ENCODE measurements at regions not wholly inside any gene's neighbourhood (a gene's known extent, or its start where the extent isn't known, plus 50 kb on each side); places are given as distances from the start of the nearest gene placed in this dataset.
A peak's percentile ranks its signal among the peaks of the same experiment; 100 is the strongest.
"Not testable (repeated sequence)": the region's sequence is repeated elsewhere in the genome, so short reads cannot be mapped to it uniquely, and the experiment has no call there.

DNA sequence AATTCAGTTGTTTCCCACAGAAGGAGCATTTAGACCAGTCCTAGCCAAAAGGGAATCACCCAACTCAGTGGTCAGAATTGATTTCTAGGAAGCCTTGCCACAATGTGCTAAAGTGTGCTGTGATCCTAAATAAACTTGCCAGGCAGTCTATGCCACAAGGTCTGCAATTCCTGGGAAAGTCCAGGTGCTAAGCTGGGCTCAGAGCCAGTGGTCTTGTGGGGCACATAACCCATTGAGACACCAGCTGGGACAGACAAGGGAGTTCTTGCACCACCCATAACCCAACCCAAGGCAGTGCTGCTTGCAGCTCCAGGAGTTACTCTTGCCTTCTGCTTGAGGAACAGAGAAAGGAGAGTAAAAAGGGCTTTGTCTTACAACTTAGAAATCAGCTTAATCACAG is 489.5 kb upstream of the SPRY2 start:
- DNase-seq = no peak

DNA sequence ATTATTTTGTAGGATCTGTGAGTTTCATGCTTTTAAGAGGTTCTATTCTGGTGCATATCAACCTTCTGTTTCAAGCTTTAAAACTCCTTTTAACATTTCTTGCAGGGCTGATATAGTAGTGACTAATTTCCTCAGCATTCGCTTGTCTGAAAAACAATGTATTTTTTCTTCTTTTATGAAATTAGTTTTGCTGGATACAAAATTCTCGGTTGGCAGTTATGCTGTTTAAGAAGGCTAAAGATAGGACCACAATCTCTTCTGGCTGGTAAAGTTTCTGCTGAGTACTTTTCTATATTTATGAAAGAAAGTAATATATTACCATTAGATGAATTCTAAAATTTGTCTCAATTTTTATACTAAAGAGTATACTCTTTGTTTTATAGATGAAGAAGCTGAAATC is 487.8 kb upstream of the SPRY2 start:
- DNase-seq = no peak

DNA sequence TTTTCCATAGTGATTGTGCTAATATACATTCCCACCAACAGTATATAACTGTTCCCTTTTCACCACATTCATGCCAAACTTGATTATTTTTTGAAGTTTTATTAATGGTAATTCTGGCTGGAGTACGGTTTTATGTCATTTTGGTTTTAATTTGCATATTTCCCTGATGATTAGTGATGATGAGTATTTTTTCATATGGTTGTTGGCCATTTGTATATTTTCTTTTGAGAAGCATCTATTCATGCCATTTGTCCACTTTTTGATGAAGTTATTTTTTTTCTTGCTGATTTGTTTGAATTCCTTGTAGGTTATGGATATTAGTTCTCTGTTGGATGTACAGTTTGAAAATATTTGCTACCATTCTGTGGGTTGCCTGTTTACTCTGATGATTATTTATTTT is 484.4 kb upstream of the SPRY2 start:
- DNase-seq = no peak

DNA sequence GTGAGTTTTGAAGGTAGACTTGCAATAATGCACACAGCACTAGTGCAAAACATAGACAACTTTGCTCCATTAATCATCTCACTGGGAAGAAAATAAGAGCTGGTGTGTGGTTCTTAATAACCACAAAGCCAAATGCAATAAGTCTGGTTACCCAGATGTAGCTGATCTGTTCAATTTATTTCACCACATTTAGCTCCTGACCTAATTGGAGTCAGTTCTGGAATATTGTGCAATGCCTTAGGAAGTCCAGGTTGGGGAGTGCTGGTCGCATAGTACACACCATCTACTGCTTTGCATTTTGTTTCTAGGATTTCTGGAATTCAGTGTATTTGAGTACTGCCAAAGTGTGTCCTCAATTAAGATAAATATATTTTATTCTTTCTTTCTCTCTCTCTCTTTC is 483.3 kb upstream of the SPRY2 start:
- DNase-seq = no peak

DNA sequence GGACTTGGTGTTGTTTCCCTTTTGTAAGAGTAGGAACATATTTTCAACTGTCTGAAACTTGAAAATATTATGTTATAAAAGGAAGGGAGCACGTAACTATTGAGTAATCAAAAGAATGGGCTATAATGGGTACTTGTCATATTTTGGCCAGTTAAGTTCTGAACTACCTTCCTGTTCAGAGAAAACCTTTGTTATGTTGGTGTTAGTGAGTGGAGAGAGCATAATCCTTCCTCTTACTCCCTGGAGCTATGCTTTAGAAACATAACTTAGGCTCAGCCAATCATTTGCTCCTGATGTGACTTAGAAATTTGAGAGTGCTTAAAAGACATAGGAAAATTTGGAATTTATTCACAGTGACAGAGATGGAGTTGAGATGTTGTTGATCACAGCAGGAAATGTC is 482.5 kb upstream of the SPRY2 start:
- DNase-seq = no peak

DNA sequence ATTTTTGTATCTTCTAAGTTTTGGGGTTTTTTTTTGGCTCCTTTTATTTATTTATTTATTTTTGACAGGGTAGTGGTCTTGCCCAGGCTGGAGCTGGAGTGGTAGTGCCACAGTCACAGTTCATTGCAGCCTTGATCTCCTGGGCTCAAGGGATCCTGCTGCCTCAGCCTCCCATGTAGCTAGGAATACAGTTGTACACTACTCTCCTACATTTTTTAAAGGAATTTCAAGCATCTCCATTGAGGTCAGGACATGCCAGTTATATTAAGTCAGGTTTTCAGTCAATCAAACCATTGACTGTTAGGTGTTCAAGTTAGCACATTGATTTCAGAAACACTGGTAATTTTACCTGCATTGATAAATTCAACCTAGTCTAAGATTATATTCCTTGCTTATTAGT is 480.5 kb upstream of the SPRY2 start:
- DNase-seq = no peak

DNA sequence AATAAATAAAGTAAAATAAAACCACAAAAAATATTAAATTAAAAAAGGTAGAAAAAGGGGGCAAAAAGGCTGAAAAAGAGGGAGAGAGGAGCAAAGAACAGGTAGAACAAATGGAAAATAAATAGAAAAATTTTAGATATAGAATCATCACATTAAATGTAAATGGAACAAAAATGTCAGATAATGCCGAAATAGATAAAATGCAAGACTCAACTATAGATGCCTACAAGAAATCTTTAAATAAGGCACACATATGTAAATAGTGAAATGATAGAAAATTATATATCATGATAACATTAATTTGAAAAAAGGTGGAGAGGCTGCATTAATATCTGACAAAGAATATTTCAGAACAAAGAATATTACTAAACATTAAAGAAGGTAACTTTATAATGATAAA is 477.1 kb upstream of the SPRY2 start:
- no peak for DNase-seq

DNA sequence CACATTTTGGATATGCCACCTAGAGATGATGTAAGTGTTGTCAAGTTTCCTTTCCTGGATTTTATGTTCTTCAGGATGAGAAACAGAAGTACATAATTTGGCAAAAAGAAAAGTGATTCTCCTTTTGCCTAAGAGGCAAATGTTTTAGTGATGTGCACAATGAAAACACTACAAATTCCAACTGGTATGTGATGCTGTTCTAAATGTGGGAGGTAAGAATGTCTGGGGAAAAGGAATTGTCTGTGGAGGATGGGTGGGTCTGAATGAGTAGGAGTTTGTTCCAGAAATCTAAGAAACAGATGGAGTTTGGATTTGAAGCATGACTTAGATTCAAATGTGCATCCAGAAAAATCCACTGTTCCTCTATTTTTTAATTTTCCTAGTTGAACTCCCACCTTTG is 473.6 kb upstream of the SPRY2 start:
- DNase-seq = no peak

DNA sequence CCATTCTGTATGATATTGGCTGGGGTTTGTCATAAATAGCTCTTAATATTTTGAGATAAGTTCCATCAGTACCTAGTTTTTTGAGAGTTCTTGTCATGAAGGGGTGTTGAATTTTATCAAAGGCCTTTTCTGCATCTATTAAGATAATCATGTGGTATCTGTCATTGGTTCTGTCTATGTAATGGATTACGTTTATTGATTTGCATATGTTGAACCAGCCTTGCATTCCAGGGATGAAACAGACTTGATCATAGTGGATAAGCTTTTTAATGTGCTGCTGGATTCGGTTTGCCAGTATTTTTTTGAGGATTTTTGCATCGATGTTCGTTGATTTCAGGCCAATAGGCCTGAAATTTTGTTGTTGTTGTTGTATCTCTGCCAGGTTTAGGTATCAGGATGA is 469.4 kb upstream of the SPRY2 start:
- DNase-seq = not testable (repeated sequence)

DNA sequence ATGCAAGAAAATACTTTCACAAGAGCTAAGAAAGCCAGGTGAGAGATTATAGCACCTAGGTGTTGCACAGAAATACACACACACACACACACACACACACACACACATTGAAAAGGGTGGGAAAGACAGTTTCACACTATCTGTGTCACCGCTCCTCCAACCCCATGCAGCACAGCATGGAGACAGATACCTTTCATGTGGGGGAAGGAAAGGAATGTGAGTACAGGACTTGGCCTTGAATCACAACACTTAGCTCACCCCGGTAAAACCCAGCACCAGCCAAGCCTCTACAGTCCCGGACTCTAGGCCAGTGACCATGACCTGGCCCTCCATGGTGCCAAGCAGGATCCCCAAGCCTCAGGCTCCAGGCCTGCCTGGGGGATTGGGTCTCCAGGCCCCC is 462.0 kb upstream of the SPRY2 start:
- no peak for DNase-seq

DNA sequence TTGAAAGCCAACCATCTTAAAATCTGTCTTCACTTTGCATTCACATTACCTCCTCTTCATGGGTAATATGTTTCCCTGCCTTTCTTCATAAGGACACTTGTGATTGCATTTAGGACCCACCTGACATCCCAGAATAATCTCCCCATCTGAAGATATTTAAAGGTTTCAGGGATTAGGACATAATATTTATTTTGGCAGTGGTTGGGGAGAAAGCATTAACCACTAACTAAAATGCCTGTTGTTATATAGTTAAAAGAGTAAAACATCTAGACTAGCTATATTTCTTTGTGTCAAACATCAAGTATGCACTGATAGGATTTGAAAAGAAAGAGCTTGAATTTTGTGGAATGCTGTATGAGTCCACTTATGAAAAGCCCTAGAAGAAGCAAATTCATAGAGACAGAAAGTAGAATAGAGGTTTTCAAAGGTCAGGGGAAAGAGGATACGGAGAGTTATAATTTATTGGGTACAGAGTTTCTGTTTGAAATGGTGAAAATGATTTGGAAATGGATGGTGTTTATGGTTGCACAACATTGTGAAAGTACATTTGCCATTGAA is 457.7 kb upstream of the SPRY2 start:
- DNase-seq = no peak

DNA sequence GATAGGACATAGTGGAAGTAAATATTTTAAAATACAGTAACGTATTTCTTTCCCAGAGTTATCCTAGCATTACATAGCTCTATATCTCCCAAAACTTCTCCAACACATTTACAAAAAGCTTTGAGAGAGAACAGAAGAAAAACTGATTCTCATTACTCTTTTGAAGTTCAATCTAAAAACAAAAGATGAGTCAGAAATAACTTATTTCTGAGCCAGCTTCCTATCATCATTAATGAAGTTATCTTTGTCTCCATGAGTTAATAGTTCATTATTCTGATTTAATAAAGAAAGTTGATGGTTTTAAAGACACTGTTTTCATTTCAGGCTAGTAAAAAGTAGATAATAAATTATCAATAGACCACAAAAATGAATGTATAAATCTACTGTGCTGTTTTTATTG is 446.7 kb upstream of the SPRY2 start:
- DNase-seq = no peak

DNA sequence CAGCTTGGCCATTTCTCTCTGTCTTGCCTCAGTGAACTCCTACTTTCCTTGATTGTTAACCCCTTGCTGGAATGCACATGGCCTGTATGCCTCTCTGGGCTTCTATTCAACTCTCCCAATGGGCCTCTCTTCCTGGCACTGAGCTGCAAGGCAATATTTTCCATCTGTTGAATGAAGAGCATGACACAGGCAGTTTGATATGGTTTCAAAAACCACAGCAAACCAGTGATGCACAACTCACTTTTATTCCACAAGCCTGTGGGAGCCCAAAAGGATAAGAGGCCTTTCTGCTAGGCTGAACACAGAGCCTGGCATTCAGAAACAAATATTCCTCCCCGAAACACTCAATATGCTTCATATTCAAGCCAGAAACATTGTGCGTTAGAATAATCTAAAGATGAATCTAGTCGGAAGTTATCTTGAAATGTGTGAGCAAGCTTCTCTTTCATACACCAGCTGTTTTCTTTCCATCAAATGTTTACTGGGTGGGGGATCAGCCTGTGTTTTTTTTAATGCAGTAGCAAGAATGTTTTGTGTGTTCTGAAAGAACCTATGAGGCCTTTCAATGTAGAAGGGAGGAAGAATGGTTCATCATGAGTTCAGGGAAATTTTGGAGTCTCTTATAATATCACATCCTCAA is 443.1 kb upstream of the SPRY2 start:
- peak; percentile 50 for DNase-seq

DNA sequence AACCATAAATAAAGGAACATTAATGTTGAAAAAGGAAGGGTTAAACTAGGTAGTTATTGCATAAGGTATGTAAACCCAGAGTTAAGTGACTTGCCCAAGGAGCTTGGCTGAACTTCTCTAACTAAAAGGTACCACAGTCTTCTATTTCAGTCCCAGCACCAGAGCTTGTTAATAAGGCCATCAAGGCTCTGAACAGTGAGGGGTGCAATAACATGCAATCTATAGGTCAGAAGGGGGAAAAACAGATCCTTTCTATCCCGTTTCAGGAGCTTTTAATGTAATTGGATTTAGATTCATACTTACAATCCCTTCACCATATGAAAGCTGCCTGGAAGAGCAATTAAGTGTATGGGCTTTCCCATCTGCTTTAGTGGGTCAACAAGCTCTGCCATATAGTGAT is 441.5 kb upstream of the SPRY2 start:
- no peak for DNase-seq

DNA sequence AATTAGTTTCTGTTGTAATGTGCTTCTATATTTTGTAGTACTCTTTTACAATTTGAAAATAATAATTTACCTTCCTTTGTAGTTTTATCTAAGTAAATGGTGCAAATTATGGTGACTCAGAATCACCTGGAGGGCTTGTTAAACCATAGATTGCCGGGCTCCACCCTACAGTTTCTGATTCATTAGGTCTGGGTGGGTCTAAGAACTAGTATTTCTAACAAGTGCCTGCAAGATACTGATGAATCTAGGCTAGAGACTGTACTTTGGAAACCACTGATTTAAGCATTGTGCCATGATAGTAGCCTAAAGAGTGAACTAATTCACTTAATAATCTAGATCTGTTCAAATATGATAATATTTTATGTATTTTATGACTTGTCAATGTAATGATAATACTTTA is 437.4 kb upstream of the SPRY2 start:
- DNase-seq = no peak

DNA sequence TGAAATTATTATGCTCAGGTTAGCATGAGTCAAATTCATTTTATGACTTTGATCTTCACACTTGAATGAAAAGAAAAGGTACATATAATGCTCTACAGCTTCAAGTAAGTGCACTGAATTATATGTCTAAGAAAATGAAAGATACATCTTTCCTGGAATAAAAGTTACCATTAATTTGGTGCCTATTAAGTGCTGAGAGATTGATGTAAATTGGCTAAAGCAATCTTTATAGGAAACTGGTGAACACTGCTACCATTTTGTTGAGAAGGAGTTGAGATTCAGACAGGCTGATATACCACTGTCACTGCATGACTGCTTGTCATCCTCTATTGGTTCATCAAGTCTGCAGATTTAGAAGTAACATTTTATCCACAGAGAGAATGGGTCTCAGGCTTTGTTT is 416.8 kb upstream of the SPRY2 start:
- DNase-seq = no peak

DNA sequence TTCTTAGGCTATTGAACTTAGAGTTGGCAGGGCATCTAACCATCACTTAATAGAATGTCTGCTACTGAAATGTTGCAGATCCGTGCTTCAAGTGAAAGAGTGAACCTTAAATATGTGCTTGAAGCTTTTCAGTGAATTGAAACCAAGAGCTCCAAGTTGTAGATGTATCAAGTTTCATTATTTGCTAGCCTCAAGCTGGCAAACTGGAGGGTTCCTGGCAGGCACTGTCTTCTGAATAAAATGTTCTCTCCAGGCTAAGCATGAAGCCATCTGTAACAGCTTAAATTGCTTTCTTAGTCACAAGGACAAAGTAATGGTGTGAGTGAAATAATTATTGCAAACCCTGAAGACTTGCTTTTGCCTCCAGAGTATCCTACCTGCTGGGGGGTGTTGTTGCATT is 415.0 kb upstream of the SPRY2 start:
- DNase-seq = peak; percentile 46

DNA sequence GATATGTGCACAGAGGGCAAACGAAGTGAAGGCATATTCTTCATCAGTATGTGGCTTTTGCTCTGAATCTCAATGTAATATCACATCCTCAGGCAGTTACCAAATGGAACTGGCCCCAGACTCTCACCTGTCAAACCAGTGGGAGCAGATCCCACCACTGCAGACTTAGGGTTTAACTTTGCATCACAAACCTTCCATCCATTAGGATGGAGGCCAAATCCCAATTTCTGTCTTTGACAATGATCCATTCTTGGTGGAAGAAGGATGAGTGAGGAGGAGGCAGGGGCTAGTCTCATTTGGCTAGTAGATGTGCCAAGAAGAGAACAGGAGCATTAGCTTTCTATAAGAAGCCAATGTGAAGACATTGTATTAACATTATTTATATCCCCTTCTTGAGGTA is 413.5 kb upstream of the SPRY2 start:
- DNase-seq = no peak

DNA sequence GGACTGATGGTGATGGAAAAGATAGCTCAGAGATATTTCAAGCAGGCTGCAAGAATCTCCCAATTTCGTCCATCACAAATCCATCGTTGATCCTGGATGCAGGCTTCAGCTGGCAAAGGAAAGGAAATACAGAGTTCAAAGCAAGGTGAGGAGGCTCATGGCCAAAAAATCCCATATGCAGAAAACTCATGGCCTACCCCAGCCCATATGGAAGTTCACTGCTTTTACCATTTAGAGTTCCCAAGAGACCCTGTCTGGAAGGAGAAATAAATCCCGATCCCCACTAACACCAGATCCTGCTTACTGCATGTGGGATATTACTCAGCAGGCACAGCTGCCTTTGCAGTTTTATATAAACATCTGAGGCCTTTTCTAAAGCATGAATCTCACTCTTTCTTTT is 412.9 kb upstream of the SPRY2 start:
- DNase-seq = peak; percentile 75

DNA sequence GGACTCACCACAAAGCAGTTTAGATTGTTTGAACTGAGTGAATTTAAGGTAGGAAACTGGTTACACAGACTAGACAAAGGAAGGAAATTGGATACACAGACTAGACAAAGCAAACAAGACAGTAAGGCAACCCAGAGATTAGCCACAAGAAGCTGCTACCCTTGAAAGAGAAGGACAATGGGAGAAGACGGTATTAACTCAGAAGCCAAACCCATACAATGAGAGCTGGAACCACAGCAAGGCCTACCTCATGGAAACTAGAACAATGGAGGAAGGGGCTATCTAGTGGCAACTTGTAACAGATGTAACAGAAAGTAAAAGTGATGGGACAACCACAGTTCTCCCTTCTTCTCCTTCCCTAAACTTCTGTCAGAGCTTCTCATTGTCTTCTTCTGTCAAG is 410.9 kb upstream of the SPRY2 start:
- no peak for DNase-seq

DNA sequence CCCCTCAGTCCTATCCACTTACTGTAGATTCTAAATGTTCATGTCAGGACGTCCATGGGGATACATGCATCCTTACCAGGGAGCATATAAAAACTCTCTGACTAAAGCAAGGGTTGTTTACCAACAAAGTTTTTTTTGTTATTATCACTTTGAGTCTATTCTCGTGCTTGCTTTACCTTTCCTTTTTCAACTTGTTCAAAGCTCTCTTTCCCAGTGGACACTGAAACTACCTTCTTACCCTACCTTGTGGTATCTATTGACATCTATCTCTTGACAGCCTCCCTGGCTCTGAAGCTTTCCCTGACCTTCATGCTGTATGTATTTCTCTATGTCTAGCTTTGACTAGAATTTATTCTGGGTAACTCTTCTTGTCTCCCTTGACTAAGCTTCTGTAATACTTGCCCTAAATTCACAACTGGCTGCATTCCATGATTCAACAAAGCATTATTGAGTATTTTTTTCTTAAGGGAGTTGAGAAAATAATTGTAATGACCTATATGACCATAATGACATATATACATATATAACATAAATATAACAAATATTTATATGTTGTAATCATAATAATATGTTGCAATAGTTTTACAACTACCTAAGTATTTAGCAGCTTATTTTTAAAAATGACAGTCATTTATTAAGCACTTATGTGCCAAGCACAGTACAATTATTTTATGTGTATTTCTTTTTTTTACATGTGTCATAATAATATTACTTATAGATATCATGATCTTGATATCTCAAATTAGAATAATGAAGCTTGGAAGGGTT is 403.4 kb upstream of the SPRY2 start:
- no peak for DNase-seq

DNA sequence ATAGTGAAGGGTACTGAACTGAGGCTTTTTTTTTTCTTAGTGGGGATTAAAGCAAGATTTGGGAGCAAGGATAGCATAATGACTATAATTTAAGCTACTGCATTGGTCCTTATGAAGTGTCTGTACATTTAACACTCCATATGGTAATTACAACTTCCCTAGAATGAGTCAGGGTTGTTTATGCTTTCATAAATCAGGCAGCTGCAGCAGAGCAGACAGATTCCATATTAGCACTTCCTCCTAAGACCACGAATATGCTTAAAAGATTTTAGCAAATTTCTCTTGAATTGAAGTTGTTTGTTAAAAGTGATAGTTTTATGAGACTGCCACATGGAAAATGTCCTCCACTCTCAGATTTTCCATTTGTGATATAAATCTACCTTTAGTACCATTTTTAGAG is 401.1 kb upstream of the SPRY2 start:
- no peak for DNase-seq

DNA sequence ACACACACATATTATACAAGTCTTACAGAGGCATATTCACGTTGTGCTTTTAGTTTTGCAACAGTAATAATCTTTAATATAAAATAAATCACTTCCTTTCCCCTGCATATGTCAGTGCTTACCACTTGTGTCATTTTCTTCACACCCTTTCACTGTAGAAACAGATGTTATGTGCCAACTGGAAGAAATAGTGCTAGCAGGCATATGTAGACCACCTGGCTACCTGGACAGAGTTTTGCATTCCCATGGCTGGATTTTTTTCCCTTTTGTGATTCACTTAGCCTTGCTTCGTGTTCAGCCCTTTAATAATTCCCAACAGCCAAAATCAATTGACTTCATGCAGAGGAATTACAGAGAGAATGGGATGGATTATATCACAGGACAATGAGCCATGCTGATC is 399.1 kb upstream of the SPRY2 start:
- DNase-seq = no peak

DNA sequence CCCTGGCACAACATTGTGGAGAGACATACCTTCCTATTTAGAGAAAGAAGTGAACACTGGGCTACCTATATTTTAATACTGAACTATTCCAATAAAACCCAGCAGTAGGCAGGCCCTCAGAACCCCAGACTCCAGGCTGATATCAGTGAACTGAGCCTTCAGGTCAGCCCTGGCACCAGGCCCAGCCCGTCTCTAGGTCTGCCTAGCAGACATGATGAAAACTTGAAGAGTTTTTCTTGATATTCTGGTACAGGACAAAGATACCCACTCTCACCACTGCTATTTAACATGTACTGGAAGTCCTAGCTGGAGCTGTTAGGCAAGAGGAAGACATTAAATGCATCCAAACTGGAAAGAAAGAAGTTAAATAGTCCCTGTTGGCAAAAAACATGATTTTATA is 396.6 kb upstream of the SPRY2 start:
- no peak for DNase-seq
